Memory B cell (primary cell): ENCODE measurements at regions not wholly inside any gene's neighbourhood (a gene's known extent, or its start where the extent isn't known, plus 50 kb on each side); places are given as distances from the start of the nearest gene placed in this dataset.

Experiments used
- ATAC-seq: fragments of 150-1000 bp; cut with Tn5 transposase; 2 replicates; pipeline ENCODE4 v1.10.0; 2021; ENCODE audit warnings: low read depth, mild to moderate bottlenecking, moderate library complexity
- DNase-seq, 2 donors: peaks; one replicate each; pipeline ENCODE4 v3.0.0; 2022; ENCODE audit warnings: low spot score in 2 of 2
- H3K27ac Mint-ChIP-seq: one replicate; pipeline ENCODE4 v1.8.0; 2022; ENCODE audit warnings: mild to moderate bottlenecking, moderate library complexity, mixed read lengths
- H3K27me3 Mint-ChIP-seq: one replicate; pipeline ENCODE4 v1.8.0; 2022; ENCODE audit warnings: mixed read lengths
- H3K36me3 Mint-ChIP-seq: one replicate; pipeline ENCODE4 v1.8.0; 2022; ENCODE audit warnings: mild to moderate bottlenecking, mixed read lengths
- H3K4me1 Mint-ChIP-seq: one replicate; pipeline ENCODE4 v1.8.0; 2022; ENCODE audit warnings: mixed read lengths
- H3K4me3 Mint-ChIP-seq: one replicate; pipeline ENCODE4 v1.8.0; 2022; ENCODE audit warnings: mild to moderate bottlenecking, moderate library complexity, mixed read lengths
- H3K9me3 Mint-ChIP-seq: one replicate; pipeline ENCODE4 v1.8.0; 2022; ENCODE audit warnings: mixed read lengths

- Mint-ChIP-seq H3K9me3 (no peaks in the 10 kb centered on the region), H3K27ac (no peak overlapping the region), H3K36me3 (no peaks in the 10 kb centered on the region), H3K27me3 (no peaks in the 10 kb centered on the region), H3K4me3 (no peak overlapping the region), H3K4me1 (no peaks in the 10 kb centered on the region)
- DNase-seq (no peak), ATAC-seq (no peak)
Observed at GRCh38 chr4:20570981-20571715, 129.1 kb upstream of the PACRGL start.

GRCh38 chr4:20572976-20573375 lies 127.3 kb upstream of the PACRGL start:
- no peaks in the 10 kb centered on the region for H3K36me3 Mint-ChIP-seq
- no peak overlapping the region for H3K4me3 Mint-ChIP-seq
- DNase-seq (no peak), ATAC-seq (no peak)
- H3K4me1 Mint-ChIP-seq = no peaks in the 10 kb centered on the region
- no peak overlapping the region for H3K27ac Mint-ChIP-seq
- no peaks in the 10 kb centered on the region for H3K27me3 Mint-ChIP-seq
- H3K9me3 Mint-ChIP-seq = no peaks in the 10 kb centered on the region

GRCh38 chr4:20574986-20575385 lies 125.3 kb upstream of the PACRGL start:
- no peak for DNase-seq
- Mint-ChIP-seq H3K36me3 (no peaks in the 10 kb centered on the region), H3K4me3 (no peak overlapping the region), H3K9me3 (no peaks in the 10 kb centered on the region), H3K27me3 (no peaks in the 10 kb centered on the region), H3K4me1 (no peaks in the 10 kb centered on the region), H3K27ac (no peak overlapping the region)
- no peak for ATAC-seq

GRCh38 chr4:20575486-20575885 lies 124.8 kb upstream of the PACRGL start:
- Mint-ChIP-seq H3K36me3 (no peaks in the 10 kb centered on the region), H3K4me1 (no peaks in the 10 kb centered on the region), H3K9me3 (no peaks in the 10 kb centered on the region), H3K27me3 (no peaks in the 10 kb centered on the region), H3K4me3 (no peak overlapping the region), H3K27ac (no peak overlapping the region)
- DNase-seq = no peak
- no peak for ATAC-seq

- DNase-seq (no peak), ATAC-seq (no peak)
- no peaks in the 10 kb centered on the region for H3K27me3 Mint-ChIP-seq
- no peaks in the 10 kb centered on the region for H3K9me3 Mint-ChIP-seq
- no peaks in the 10 kb centered on the region for H3K4me1 Mint-ChIP-seq
- H3K27ac Mint-ChIP-seq = no peak overlapping the region
- H3K4me3 Mint-ChIP-seq = no peak overlapping the region
- no peaks in the 10 kb centered on the region for H3K36me3 Mint-ChIP-seq
Observed at GRCh38 chr4:20576861-20577260, 123.4 kb upstream of the PACRGL start.

- Mint-ChIP-seq H3K36me3 (no peaks in the 10 kb centered on the region), H3K27ac (no peak overlapping the region), H3K4me1 (no peaks in the 10 kb centered on the region), H3K9me3 (no peaks in the 10 kb centered on the region), H3K4me3 (no peak overlapping the region), H3K27me3 (no peaks in the 10 kb centered on the region)
- DNase-seq = no peak
- ATAC-seq = no peak
Observed at GRCh38 chr4:20577702-20578101, 122.6 kb upstream of the PACRGL start.

GRCh38 chr4:20580907-20581306 lies 119.4 kb upstream of the PACRGL start:
- DNase-seq (no peak), ATAC-seq (no peak)
- H3K27me3 Mint-ChIP-seq = no peaks in the 10 kb centered on the region
- H3K36me3 Mint-ChIP-seq = no peaks in the 10 kb centered on the region
- no peaks in the 10 kb centered on the region for H3K4me1 Mint-ChIP-seq
- H3K4me3 Mint-ChIP-seq = no peak overlapping the region
- H3K27ac Mint-ChIP-seq = no peak overlapping the region
- no peaks in the 10 kb centered on the region for H3K9me3 Mint-ChIP-seq

- ATAC-seq (no peak), DNase-seq (no peak)
- Mint-ChIP-seq H3K4me3 (no peak overlapping the region), H3K4me1 (no peaks in the 10 kb centered on the region), H3K36me3 (no peaks in the 10 kb centered on the region), H3K27ac (no peak overlapping the region), H3K9me3 (no peaks in the 10 kb centered on the region), H3K27me3 (no peaks in the 10 kb centered on the region)
Observed at GRCh38 chr4:20589436-20589835, 110.8 kb upstream of the PACRGL start.

- no peak overlapping the region for H3K4me3 Mint-ChIP-seq
- ATAC-seq = no peak
Observed at GRCh38 chr4:20590849-20591248, 109.4 kb upstream of the PACRGL start.

GRCh38 chr4:20591571-20591970 lies 108.7 kb upstream of the PACRGL start:
- Mint-ChIP-seq H3K9me3 (no peaks in the 10 kb centered on the region), H3K36me3 (no peaks in the 10 kb centered on the region), H3K27me3 (no peaks in the 10 kb centered on the region), H3K27ac (no peak overlapping the region), H3K4me1 (no peaks in the 10 kb centered on the region), H3K4me3 (no peak overlapping the region)
- no peak for ATAC-seq
- no peak for DNase-seq

More at GRCh38 chr4:20590849-20591248, 109.4 kb upstream of the PACRGL start:
- Mint-ChIP-seq H3K27me3 (no peaks in the 10 kb centered on the region), H3K9me3 (no peaks in the 10 kb centered on the region), H3K36me3 (no peaks in the 10 kb centered on the region), H3K4me1 (no peaks in the 10 kb centered on the region), H3K27ac (no peak overlapping the region)
- no peak for DNase-seq

- Mint-ChIP-seq H3K9me3 (no peaks in the 10 kb centered on the region), H3K27ac (no peak overlapping the region), H3K36me3 (no peaks in the 10 kb centered on the region), H3K4me3 (no peak overlapping the region), H3K4me1 (no peaks in the 10 kb centered on the region), H3K27me3 (no peaks in the 10 kb centered on the region)
- DNase-seq = no peak
- ATAC-seq = no peak
Observed at GRCh38 chr4:20592013-20592412, 108.2 kb upstream of the PACRGL start.

- Mint-ChIP-seq H3K36me3 (no peaks in the 10 kb centered on the region), H3K4me3 (no peak overlapping the region), H3K9me3 (no peaks in the 10 kb centered on the region), H3K4me1 (no peaks in the 10 kb centered on the region), H3K27me3 (no peaks in the 10 kb centered on the region), H3K27ac (no peak overlapping the region)
- no peak for DNase-seq
- no peak for ATAC-seq
Observed at GRCh38 chr4:20592663-20593062, 107.6 kb upstream of the PACRGL start.

- H3K27me3 Mint-ChIP-seq = no peaks in the 10 kb centered on the region
- DNase-seq (no peak), ATAC-seq (no peak)
- no peaks in the 10 kb centered on the region for H3K4me1 Mint-ChIP-seq
- no peaks in the 10 kb centered on the region for H3K9me3 Mint-ChIP-seq
- no peak overlapping the region for H3K4me3 Mint-ChIP-seq
- no peak overlapping the region for H3K27ac Mint-ChIP-seq
- no peaks in the 10 kb centered on the region for H3K36me3 Mint-ChIP-seq
Observed at GRCh38 chr4:20598626-20599025, 101.6 kb upstream of the PACRGL start.

- Mint-ChIP-seq H3K27ac (no peak overlapping the region), H3K9me3 (no peaks in the 10 kb centered on the region), H3K4me1 (no peaks in the 10 kb centered on the region), H3K4me3 (no peak overlapping the region), H3K36me3 (no peaks in the 10 kb centered on the region), H3K27me3 (no peaks in the 10 kb centered on the region)
- no peak for DNase-seq
- ATAC-seq = no peak
Observed at GRCh38 chr4:20603671-20604313, 96.5 kb upstream of the PACRGL start.

- no peak for ATAC-seq
- H3K27me3 Mint-ChIP-seq = peaks cover 1% of the 10 kb centered on the region
- no peaks in the 10 kb centered on the region for H3K4me1 Mint-ChIP-seq
- H3K9me3 Mint-ChIP-seq = no peaks in the 10 kb centered on the region
- no peak overlapping the region for H3K4me3 Mint-ChIP-seq
- H3K27ac Mint-ChIP-seq = no peak overlapping the region
- no peaks in the 10 kb centered on the region for H3K36me3 Mint-ChIP-seq
- no peak for DNase-seq
Observed at GRCh38 chr4:20612313-20612712, 87.9 kb upstream of the PACRGL start.
